ENCODE measurements at regions not wholly inside any gene's neighbourhood (a gene's known extent, or its start where the extent isn't known, plus 50 kb on each side); places are given as distances from the start of the nearest gene placed in this dataset.

DNA sequence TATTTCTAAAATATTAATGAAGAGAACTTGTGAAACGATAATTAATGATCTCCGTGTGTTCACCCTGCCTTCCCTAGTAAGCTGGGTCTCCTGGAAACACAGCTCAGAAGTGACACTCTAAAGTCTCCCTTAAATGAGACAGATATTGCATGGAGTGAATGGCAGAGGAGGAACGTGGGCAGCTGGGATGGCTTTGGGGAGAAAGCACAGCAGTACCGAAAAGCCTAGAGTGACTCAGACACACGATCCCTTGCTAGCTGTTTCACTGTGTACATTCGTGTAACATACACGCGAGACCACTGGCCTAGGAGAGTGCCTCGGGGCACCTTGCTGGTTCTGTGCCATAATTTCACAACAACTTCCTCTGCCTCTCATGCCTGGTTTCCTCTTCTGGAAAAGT, 199.9 kb upstream of the TCERG1L start:
- H3K9me3 ChIP-seq (ENCODE audit: control insufficient read depth, insufficient read depth, low read length): peaks cover 23% of the 10 kb centered on the region
- 0 out of 2 replicates have a peak, but pooled peaks cover 5% of the 10 kb centered on the region for H3K4me1 ChIP-seq (ENCODE audit: control insufficient read depth, insufficient read depth, low read length)
- H3K4me3 ChIP-seq (ENCODE audit: low read depth, low read length): no peak overlapping the region
- H3K36me3 ChIP-seq (ENCODE audit: control insufficient read depth, insufficient read depth, low read length): no peaks in the 10 kb centered on the region
- H3K27ac ChIP-seq (ENCODE audit: low read depth, low read length): no peak overlapping the region
- H3K9ac ChIP-seq (ENCODE audit: low read depth, low read length): no peak overlapping the region
- no peaks in the 10 kb centered on the region; the same call in 1 of the 2 replicates for H3K27me3 ChIP-seq (ENCODE audit: control insufficient read depth, insufficient read depth, low read length)

DNA sequence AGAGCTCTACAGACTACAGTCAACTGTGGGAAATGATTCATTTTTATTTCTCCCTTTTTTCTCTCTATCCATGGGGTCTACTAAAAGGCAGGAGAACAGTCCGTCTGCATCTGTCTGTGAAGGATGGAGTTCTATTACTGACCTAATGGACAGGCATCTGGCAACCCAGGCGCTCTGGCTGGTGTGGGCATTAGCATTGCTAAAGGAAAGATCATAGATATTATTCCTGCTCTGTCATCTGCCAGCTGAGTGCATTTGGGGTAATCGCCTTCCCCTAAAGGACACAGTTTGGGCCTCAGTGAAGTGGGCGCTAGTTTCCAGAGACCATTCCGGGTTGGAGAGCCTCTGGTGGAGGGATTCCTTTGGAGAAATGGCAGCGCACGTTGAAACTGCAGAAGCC, 201.3 kb upstream of the TCERG1L start:
- H3K4me1 ChIP-seq (ENCODE audit: control insufficient read depth, insufficient read depth, low read length): 0 out of 2 replicates have a peak, but pooled peaks cover 5% of the 10 kb centered on the region
- peaks cover 23% of the 10 kb centered on the region for H3K9me3 ChIP-seq (ENCODE audit: control insufficient read depth, insufficient read depth, low read length)
- no peaks in the 10 kb centered on the region for H3K36me3 ChIP-seq (ENCODE audit: control insufficient read depth, insufficient read depth, low read length)
- no peak overlapping the region for H3K27ac ChIP-seq (ENCODE audit: low read depth, low read length)
- no peak overlapping the region for H3K4me3 ChIP-seq (ENCODE audit: low read depth, low read length)
- H3K9ac ChIP-seq (ENCODE audit: low read depth, low read length): no peak overlapping the region
- H3K27me3 ChIP-seq (ENCODE audit: control insufficient read depth, insufficient read depth, low read length): no peaks in the 10 kb centered on the region; the same call in 1 of the 2 replicates

GRCh38 chr10:131513445-131513844, 201.9 kb upstream of the TCERG1L start:
- Histone ChIP-seq H3K4me3 (ENCODE audit: low read depth, low read length) (no peak overlapping the region), H3K27me3 (ENCODE audit: control insufficient read depth, insufficient read depth, low read length) (no peaks in the 10 kb centered on the region; the same call in 1 of the 2 replicates), H3K27ac (ENCODE audit: low read depth, low read length) (no peak overlapping the region), H3K9me3 (ENCODE audit: control insufficient read depth, insufficient read depth, low read length) (peaks cover 23% of the 10 kb centered on the region), H3K9ac (ENCODE audit: low read depth, low read length) (no peak overlapping the region), H3K4me1 (ENCODE audit: control insufficient read depth, insufficient read depth, low read length) (0 out of 2 replicates have a peak, but pooled peaks cover 5% of the 10 kb centered on the region), H3K36me3 (ENCODE audit: control insufficient read depth, insufficient read depth, low read length) (no peaks in the 10 kb centered on the region)

DNA sequence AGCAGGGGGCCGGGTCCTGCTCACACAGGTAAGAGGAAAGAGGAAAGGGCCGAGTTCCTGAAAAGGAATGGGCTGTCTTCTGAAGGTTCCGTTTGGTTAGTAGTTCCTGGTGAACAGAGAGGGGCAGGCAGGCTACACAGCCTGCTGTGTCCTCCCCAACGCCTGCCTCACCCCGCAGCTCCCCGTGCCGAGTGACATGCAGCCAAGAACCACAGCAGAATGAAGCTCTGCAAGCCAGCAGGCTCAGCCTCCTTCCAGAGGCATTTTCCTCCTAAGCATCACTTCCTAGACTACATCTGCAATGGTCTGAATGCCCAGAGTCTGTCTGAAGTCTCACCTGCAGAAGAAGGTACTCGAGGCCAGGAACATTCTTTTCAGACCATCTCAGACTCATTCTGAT, 202.4 kb upstream of the TCERG1L start:
- Histone ChIP-seq H3K36me3 (ENCODE audit: control insufficient read depth, insufficient read depth, low read length) (no peaks in the 10 kb centered on the region), H3K27ac (ENCODE audit: low read depth, low read length) (no peak overlapping the region), H3K4me1 (ENCODE audit: control insufficient read depth, insufficient read depth, low read length) (0 out of 2 replicates have a peak, but pooled peaks cover 5% of the 10 kb centered on the region), H3K4me3 (ENCODE audit: low read depth, low read length) (no peak overlapping the region), H3K9ac (ENCODE audit: low read depth, low read length) (no peak overlapping the region), H3K27me3 (ENCODE audit: control insufficient read depth, insufficient read depth, low read length) (no peaks in the 10 kb centered on the region; the same call in 1 of the 2 replicates), H3K9me3 (ENCODE audit: control insufficient read depth, insufficient read depth, low read length) (peaks cover 23% of the 10 kb centered on the region)

GRCh38 chr10:131514454-131514853, 202.9 kb upstream of the TCERG1L start:
- Histone ChIP-seq H3K4me3 (ENCODE audit: low read depth, low read length) (no peak overlapping the region), H3K9me3 (ENCODE audit: control insufficient read depth, insufficient read depth, low read length) (peaks cover 23% of the 10 kb centered on the region), H3K4me1 (ENCODE audit: control insufficient read depth, insufficient read depth, low read length) (0 out of 2 replicates have a peak, but pooled peaks cover 5% of the 10 kb centered on the region), H3K27me3 (ENCODE audit: control insufficient read depth, insufficient read depth, low read length) (no peaks in the 10 kb centered on the region; the same call in 1 of the 2 replicates), H3K36me3 (ENCODE audit: control insufficient read depth, insufficient read depth, low read length) (no peaks in the 10 kb centered on the region), H3K9ac (ENCODE audit: low read depth, low read length) (no peak overlapping the region), H3K27ac (ENCODE audit: low read depth, low read length) (no peak overlapping the region)

DNA sequence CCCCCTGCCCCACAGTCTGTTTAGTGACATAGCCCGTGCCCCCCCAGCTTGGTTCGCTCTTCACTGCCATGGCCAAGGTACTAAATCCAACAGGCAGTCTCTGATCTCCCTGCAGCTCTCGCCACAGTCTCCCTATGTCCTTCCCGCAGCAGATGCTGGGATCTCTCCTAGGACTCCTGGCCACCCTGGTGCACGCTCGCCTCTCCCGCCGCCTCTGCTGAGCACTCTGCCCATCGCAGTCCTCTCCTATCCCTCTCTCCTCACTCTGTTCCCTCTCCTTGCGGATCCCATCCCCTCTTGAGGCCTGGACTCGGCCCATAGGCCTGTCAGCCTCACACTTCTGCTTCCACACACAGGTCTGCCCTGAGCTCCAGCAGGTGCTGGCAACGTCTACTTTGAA, 204.8 kb upstream of the TCERG1L start:
- no peak overlapping the region for H3K27ac ChIP-seq (ENCODE audit: low read depth, low read length)
- H3K27me3 ChIP-seq (ENCODE audit: control insufficient read depth, insufficient read depth, low read length): no peaks in the 10 kb centered on the region; the same call in 1 of the 2 replicates
- H3K4me3 ChIP-seq (ENCODE audit: low read depth, low read length): no peak overlapping the region
- H3K4me1 ChIP-seq (ENCODE audit: control insufficient read depth, insufficient read depth, low read length): 0 out of 2 replicates have a peak, but pooled peaks cover 5% of the 10 kb centered on the region
- H3K36me3 ChIP-seq (ENCODE audit: control insufficient read depth, insufficient read depth, low read length): no peaks in the 10 kb centered on the region
- peaks cover 13% of the 10 kb centered on the region for H3K9me3 ChIP-seq (ENCODE audit: control insufficient read depth, insufficient read depth, low read length)
- no peak overlapping the region for H3K9ac ChIP-seq (ENCODE audit: low read depth, low read length)

DNA sequence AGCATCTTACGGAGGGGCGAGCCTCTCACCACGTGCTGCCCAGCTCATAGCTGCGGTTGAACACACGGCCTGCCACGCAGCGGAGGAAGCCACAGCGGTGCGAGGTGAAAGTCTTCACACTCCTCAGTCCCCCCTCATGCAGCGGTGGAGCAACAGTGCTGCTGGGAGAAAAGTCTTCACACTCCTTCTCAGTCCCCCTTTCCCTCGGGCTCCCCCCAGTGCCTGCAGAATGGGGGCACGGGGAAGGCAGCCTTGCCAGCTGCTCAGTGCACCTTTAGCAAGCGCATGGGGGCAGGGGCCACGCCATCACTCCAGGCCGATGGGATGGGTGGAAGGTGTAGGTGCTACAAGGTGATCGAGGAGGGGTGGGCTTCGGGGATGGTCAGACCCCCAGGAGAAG, 206.3 kb upstream of the TCERG1L start:
- Histone ChIP-seq H3K27me3 (ENCODE audit: control insufficient read depth, insufficient read depth, low read length) (no peaks in the 10 kb centered on the region; the same call in 1 of the 2 replicates), H3K4me3 (ENCODE audit: low read depth, low read length) (no peak overlapping the region), H3K9ac (ENCODE audit: low read depth, low read length) (no peak overlapping the region), H3K9me3 (ENCODE audit: control insufficient read depth, insufficient read depth, low read length) (no peaks in the 10 kb centered on the region), H3K36me3 (ENCODE audit: control insufficient read depth, insufficient read depth, low read length) (no peaks in the 10 kb centered on the region), H3K27ac (ENCODE audit: low read depth, low read length) (no peak overlapping the region), H3K4me1 (ENCODE audit: control insufficient read depth, insufficient read depth, low read length) (0 out of 2 replicates have a peak, but pooled peaks cover 5% of the 10 kb centered on the region)

- Histone ChIP-seq H3K4me3 (ENCODE audit: low read depth, low read length) (no peak overlapping the region), H3K9ac (ENCODE audit: low read depth, low read length) (no peak overlapping the region), H3K4me1 (ENCODE audit: control insufficient read depth, insufficient read depth, low read length) (no peaks in the 10 kb centered on the region), H3K27me3 (ENCODE audit: control insufficient read depth, insufficient read depth, low read length) (no peaks in the 10 kb centered on the region), H3K9me3 (ENCODE audit: control insufficient read depth, insufficient read depth, low read length) (no peaks in the 10 kb centered on the region; the same call in 1 of the 2 replicates), H3K36me3 (ENCODE audit: control insufficient read depth, insufficient read depth, low read length) (no peaks in the 10 kb centered on the region), H3K27ac (ENCODE audit: low read depth, low read length) (no peak overlapping the region)
Measured at GRCh38 chr10:131519723-131520605, 208.4 kb upstream of the TCERG1L start.

DNA sequence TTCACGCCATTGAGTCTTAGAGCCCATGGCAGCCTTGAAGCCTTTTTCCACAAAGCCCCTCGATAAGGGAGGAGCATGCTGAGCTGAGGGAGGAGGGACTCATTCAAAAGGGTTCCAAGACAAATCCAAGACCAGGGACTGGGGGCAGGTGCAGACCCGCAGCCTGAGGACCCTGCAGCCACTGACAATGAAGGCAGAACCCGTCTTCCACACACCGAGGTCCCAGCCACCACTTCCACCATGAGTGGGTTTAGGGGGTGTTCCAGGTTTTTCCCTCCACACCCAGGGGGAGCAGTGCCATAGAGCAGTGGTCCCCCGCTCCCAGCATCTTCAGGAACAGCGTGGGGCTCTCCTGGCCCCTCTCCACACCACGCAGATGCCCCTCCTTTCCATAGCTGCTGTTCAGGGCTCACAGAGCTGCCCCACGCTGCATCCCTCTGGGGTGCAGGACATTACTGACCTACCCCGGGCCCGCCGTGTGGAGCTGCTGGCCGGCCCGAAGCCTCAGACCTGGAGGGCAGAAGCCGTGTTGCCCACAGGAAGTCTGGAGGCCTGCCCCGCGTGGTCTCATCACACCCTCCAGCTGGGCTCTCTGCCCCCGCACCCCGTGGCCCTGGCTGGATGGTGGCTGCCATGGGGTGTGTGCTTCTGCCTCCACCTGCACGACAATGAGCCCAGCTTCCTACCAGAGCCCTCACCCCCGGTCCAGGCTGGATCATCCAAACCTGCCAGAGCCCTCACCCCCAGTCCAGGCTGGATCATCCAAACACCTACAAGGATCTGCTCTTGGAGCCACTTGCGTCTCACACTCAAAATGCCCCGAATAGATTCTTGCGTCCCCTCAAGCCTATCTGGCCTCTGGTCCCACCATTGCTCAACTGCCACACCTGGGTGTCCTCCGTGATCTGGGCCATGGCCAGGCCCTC, 220.0 kb upstream of the TCERG1L start:
- Histone ChIP-seq H3K9me3 (ENCODE audit: control insufficient read depth, insufficient read depth, low read length) (no peaks in the 10 kb centered on the region), H3K4me3 (ENCODE audit: low read depth, low read length) (no peak overlapping the region), H3K27ac (ENCODE audit: low read depth, low read length) (no peak overlapping the region), H3K4me1 (ENCODE audit: control insufficient read depth, insufficient read depth, low read length) (no peaks in the 10 kb centered on the region), H3K9ac (ENCODE audit: low read depth, low read length) (no peak overlapping the region), H3K36me3 (ENCODE audit: control insufficient read depth, insufficient read depth, low read length) (no peaks in the 10 kb centered on the region), H3K27me3 (ENCODE audit: control insufficient read depth, insufficient read depth, low read length) (no peaks in the 10 kb centered on the region)

DNA sequence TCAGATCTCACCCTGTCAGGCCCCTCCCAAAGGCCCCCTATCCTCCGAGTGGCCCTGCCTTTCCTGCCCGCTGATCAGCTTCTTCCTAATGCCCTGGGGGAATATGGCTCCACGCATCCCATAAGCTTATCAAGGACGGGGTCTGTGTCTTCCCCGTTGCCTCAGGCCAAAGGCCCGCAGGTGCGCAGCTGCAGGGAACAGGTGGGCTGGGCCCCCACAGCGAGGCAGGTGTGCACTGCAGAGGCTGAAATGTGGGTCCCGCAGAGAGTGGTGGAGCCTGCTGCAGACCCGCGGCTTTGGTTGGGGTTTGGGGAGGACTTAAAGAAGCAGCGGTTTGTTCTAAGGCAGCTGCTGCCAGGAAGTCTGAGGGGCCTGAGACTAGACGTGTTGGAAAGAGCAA, 220.8 kb upstream of the TCERG1L start:
- Histone ChIP-seq H3K4me1 (ENCODE audit: control insufficient read depth, insufficient read depth, low read length) (no peaks in the 10 kb centered on the region), H3K9ac (ENCODE audit: low read depth, low read length) (no peak overlapping the region), H3K4me3 (ENCODE audit: low read depth, low read length) (no peak overlapping the region), H3K27me3 (ENCODE audit: control insufficient read depth, insufficient read depth, low read length) (no peaks in the 10 kb centered on the region), H3K36me3 (ENCODE audit: control insufficient read depth, insufficient read depth, low read length) (no peaks in the 10 kb centered on the region), H3K9me3 (ENCODE audit: control insufficient read depth, insufficient read depth, low read length) (no peaks in the 10 kb centered on the region), H3K27ac (ENCODE audit: low read depth, low read length) (no peak overlapping the region)
